ENCODE measurements at regions not wholly inside any gene's neighbourhood (a gene's known extent, or its start where the extent isn't known, plus 50 kb on each side); places are given as distances from the start of the nearest gene placed in this dataset.
A peak's percentile ranks its signal among the peaks of the same experiment; 100 is the strongest.
"Not testable (repeated sequence)": the region's sequence is repeated elsewhere in the genome, so short reads cannot be mapped to it uniquely, and the experiment has no call there.

GRCh38 chr3:674116-674515, 418.7 kb upstream of the CNTN6 start:
- peak; percentile 14 for DNase-seq

DNA sequence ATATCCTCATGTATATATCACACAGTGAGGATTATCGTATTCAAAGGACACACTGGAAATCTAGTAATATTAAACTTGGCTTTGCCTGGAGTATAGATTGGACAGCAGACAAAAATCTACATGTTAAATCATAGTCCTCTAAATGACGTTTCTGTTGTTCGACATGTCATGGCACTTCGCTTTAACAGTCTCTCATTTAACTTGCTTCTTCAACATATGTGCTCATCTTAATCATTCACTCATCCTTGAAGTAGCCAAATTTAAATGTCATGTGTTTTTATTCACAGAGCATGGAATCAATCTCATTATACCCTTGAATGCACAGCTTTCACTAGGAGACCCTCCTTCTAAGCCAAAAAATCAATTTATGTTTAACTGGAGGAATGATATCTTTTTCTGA, 417.0 kb upstream of the CNTN6 start:
- DNase-seq, result no peak

DNA sequence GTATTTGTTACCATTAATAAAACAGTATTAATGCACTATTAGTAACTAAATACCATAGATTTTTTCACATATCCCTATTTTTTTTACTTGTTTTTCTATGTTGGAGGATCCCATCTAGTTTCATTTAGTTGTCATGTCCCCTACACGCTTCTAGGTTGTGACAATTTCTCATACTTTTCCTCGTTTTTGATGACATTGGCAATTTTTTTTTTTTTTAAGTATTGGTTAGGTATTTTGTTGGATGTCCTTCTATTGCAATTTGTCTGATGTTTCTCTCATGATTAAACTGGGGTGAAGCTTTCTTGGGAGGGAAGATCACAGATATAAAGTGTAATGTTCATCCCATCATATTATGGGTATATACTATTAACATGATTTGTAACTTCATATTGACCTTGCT, 409.1 kb upstream of the CNTN6 start:
- no peak for DNase-seq

- no peak for DNase-seq
Measured at GRCh38 chr3:690770-691169, 402.1 kb upstream of the CNTN6 start.

DNA sequence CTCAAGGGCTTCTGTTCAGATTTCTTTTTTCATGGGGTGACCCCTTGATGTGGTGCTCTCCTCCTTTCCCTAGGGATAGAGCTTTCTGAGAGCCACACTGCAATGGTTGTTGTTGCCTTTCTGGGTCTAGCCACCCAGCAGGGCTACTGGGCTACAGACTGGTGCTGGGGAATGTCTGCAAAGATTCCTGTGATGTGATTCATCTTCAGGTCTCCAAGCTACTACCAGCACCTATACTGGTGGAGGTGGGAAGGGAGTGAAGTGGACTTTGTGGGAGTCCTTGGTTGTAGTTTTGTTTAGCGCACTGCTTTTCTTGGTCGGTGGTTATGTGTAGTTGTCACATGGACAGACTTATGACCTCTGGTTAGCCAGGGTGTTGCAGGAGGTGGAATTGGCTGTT, 392.3 kb upstream of the CNTN6 start:
- no peak for DNase-seq

DNA sequence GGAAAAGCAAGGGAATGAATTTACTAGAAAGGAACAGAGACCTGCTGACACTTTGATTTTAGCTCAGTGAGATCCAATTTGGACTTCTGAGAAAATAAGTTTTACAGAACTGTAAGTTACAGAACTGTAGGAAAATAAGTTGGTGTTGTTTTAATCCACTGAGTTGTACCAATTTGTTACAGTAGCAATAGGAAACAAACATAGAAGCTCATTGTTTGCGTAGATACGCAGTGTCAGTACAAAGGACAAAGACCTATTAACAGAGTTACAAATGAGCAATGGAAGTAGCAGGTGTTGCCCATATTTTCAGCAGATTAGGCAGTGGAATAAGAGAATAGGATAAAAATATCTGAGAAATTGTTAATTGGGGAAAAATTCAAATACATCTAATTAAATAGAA, 385.8 kb upstream of the CNTN6 start:
- peak; percentile 8 for DNase-seq

DNA sequence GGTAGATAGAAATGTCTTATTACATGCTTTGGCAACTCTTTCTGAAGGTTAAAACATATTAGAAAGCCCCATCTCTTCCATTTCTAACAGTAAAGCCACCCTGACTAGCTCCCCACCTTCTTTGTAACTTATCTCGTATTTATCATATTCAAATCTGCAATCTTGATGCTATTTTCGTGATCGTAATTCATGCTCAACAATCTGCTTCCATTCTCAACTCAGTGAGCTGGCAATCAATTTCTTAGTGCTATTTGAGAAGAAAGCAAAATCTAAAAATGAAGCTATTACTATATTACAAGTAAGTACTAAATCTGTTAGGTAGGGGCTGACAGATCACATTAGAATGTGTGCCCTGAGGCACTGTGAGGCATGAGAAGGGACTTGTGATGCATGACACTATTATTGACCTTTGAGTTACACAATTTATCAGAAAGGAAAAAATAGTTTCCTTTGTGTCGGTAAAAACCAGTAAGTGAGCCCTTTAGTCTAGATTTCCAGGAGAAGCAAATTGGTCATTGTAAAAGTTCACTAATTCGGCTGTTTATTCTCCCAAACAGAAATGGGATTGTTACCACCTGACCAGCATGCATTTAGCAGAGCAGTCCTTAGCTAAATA, 379.7 kb upstream of the CNTN6 start:
- DNase-seq, result no peak

GRCh38 chr3:713947-714620, 378.7 kb upstream of the CNTN6 start:
- DNase-seq, result no peak

DNA sequence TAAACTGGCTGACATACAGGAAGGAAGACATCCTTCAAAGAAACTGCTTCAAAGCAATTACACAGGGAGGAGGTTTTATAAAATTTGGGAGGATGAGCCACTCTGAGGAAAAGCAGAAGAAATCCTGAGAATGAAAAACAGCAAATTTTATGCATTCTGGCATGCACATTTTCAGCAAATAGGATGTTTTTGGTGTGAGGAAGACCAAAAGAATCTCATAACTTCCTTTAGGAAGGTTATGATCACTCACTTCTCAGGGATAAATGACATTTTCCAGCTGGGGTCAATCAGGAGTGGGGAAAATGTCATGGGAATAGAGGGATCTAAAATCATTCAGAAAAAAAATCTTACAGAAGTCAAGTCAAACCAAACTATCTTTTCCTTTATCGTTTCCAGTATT, 371.7 kb upstream of the CNTN6 start:
- no peak for DNase-seq

- no peak for DNase-seq
Measured at GRCh38 chr3:732326-732928, 360.4 kb upstream of the CNTN6 start.

GRCh38 chr3:733313-733712, 359.5 kb upstream of the CNTN6 start:
- no peak for DNase-seq

DNA sequence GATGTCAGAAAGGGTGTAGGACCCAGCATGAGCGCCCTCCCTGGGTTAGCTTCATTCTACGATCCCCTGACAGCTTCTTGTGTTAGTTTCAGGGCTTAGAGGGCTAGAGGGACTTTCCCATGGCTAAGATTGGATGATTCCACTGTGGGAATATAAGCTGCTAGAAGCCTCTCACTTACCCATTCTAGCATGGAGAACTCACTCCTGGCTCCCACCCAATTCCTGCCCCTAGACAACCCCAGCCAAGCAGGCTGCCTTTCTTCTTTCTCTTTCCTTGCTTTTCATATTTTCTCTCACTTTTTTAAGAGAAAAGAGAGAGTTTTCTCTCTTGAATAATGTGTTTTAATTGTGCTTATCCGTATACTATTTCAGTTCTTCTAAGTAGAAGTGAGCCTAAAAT, 335.1 kb upstream of the CNTN6 start:
- no peak for DNase-seq

DNA sequence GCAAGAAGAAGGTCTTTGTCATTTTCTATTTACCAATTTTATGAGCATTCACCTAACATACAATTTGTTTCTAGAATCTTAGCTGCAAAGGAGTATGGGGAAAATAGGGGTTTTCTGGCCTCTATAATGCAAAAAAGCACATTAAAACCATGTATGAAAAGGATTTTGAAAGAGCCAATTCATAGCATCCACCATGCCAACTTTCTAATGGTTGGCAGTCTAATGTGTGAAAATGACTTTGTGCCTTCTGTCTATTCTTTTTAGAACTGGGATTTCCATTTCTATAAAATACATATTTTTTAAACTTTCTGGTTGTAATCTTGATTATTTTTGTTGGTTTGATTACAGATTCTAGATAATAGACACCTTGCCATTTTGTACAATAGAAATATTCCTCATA, 333.7 kb upstream of the CNTN6 start:
- DNase-seq, result no peak

DNA sequence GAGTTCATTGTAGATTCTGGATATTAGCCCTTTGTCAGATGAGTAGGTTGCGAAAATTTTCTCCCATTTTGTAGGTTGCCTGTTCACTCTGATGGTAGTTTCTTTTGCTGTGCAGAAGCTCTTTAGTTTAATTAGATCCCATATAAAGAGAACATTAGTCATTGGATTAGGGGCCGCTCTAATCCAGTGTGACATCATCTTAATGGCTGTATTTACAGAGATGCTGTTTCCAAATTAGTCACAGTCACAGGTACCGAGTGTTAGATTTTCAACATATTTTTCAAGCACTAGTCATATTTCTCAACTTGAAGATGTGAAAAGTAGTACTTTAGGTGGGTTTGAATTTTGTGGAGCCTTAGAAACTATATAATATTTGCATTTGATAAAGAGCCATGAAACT, 319.4 kb upstream of the CNTN6 start:
- not testable (repeated sequence) for DNase-seq

GRCh38 chr3:775178-775880, 317.5 kb upstream of the CNTN6 start:
- no peak for DNase-seq

DNA sequence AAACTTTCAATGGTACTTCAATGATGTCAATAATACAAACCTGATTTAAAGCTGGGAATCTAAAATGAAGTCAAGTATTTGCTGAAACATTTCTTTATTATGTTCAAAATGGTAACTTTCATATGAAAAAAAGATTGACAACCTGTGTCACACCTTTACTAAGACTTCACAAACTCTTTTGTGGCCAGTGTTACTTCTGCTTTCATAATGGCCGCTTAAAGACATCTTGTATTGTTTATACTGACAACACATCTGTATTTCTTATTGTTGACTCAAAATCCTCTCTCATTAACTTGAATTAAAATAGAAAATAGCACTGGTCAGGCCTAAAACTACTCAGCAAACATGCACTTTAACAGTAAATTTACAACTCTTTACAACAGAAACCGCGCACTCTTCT, 312.3 kb upstream of the CNTN6 start:
- no peak for DNase-seq

- DNase-seq, result no peak
Measured at GRCh38 chr3:791442-791841, 301.4 kb upstream of the CNTN6 start.

DNA sequence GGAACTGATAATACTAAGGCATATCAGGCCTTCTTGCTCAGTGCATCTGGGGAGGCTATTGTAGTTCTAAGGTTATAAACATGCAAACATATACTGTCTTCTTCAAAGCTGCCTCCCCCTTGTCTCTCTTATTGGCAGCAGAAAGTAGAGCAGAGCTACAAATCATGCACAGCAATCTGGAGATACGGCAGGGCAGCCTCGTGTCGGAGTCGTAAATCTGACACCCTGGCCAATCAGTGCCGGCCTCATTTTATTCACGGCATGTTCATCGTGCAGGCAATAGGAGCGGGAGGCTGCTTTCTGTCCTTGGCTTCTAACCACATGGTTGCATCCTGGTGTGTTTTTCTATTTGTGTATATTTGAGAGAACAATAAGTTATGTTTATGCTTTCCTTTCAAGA, 300.2 kb upstream of the CNTN6 start:
- DNase-seq, result no peak

GRCh38 chr3:804211-804610, 288.6 kb upstream of the CNTN6 start:
- DNase-seq, result no peak

DNA sequence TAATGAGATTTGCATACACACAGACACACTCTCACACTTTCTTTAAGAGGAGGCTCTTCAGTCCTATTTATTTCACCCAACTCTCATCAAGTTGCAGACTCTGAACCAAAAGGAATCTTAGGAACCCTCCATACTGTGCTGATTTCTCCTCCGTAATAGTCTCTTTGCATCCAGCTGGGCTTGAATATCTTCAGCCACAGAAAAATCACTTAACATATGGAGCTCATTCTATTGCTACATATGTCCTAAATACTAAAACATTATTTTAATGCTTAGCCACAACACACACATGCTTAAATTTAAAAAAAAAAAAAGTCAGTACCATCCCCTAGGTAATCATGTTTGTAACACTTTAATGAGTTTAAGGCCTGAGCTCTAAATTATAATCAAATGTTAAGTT, 287.5 kb upstream of the CNTN6 start:
- DNase-seq, result no peak

- no peak for DNase-seq
Measured at GRCh38 chr3:806006-806405, 286.8 kb upstream of the CNTN6 start.

GRCh38 chr3:816605-817004, 276.2 kb upstream of the CNTN6 start:
- no peak for DNase-seq

DNA sequence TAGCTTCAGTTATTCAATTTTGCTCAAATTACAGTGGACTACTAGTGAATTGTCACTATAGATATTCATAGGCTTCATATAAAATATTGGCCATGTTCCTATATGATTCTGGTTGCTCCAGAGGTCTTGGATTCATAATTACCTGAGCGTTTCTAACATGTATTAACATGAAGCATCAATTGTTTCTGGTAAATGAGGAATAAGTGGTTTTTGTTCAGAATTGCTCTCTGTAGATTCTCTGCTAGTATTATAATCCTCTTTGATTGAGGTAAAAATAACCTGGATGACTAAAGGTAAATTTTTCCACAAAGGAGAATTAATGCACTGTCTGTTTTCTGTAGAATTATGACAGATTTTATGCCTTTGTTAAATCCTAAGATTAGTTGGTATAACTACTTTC, 258.1 kb upstream of the CNTN6 start:
- DNase-seq, result no peak

DNA sequence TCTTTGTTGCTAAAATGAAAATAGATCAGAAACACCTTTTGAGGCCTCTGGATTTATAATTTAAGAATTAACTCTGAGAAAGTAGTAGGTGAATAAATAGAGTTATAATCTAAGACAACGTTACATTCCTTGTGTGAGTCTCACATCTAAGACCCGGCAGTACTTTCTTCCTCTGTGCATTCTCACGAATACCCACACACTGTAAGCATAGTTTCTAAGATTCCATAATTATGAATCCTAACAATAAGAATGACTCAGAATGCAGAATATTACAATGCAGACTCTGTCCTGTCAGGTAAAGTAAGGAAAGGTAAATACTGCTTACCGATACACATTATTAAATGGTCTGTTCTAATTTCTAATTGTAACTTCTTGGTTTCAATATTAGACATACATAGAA, 257.7 kb upstream of the CNTN6 start:
- no peak for DNase-seq
